Chondrocyte (in vitro differentiated cells): ENCODE measurements at regions not wholly inside any gene's neighbourhood (a gene's known extent, or its start where the extent isn't known, plus 50 kb on each side); places are given as distances from the start of the nearest gene placed in this dataset.

Experiments used
- DNase-seq: peaks from one replicate; pipeline ENCODE4 v3.0.0; 2021; ENCODE audit warnings: mixed read lengths, low spot score
- H3K27ac Mint-ChIP-seq: one replicate; pipeline ENCODE4 v1.8.0; 2021; ENCODE audit warnings: mild to moderate bottlenecking, moderate library complexity, mixed read lengths; ENCODE audit not compliant: unreplicated experiment
- H3K27me3 Mint-ChIP-seq: 2 replicates; pipeline ENCODE4 v1.8.0; 2021; ENCODE audit warnings: low read depth, mixed read lengths
- H3K36me3 Mint-ChIP-seq: 2 replicates; pipeline ENCODE4 v1.8.0; 2021; ENCODE audit warnings: low read depth, mixed read lengths
- H3K4me1 Mint-ChIP-seq: 2 replicates; pipeline ENCODE4 v1.8.0; 2021; ENCODE audit warnings: low read depth, mild to moderate bottlenecking, mixed read lengths
- H3K4me3 Mint-ChIP-seq: one replicate; pipeline ENCODE4 v1.8.0; 2021; ENCODE audit warnings: mild to moderate bottlenecking, moderate library complexity, mixed read lengths; ENCODE audit not compliant: unreplicated experiment
- H3K9me3 Mint-ChIP-seq: 2 replicates; pipeline ENCODE4 v1.8.0; 2021; ENCODE audit warnings: low read depth, mixed read lengths
- CTCF ChIP-seq: fragments of 200-600 bp; sonication (generic); IDR thresholded peaks from 2 replicates; pipeline ENCODE4 v1.5.0; 2021; ENCODE audit warnings: antibody characterized with exemption, mild to moderate bottlenecking, moderate library complexity

GRCh38 chr9:115300116-115300515 is 182.2 kb upstream of the TNC start:
- no peak for DNase-seq
- H3K4me3 Mint-ChIP-seq: no peak overlapping the region
- TF ChIP-seq CTCF: no peak
- peaks cover 2% of the 10 kb centered on the region for H3K27me3 Mint-ChIP-seq
- H3K27ac Mint-ChIP-seq: no peak overlapping the region
- H3K36me3 Mint-ChIP-seq: no peaks in the 10 kb centered on the region
- peaks cover 3% of the 10 kb centered on the region for H3K9me3 Mint-ChIP-seq
- H3K4me1 Mint-ChIP-seq: peaks cover 19% of the 10 kb centered on the region

GRCh38 chr9:115300874-115301273 is 182.9 kb upstream of the TNC start:
- peaks cover 2% of the 10 kb centered on the region for H3K27me3 Mint-ChIP-seq
- H3K4me1 Mint-ChIP-seq: peaks cover 12% of the 10 kb centered on the region
- no peaks in the 10 kb centered on the region for H3K36me3 Mint-ChIP-seq
- TF ChIP-seq CTCF: no peak
- no peak overlapping the region for H3K4me3 Mint-ChIP-seq
- DNase-seq: no peak
- peaks cover 3% of the 10 kb centered on the region for H3K9me3 Mint-ChIP-seq
- H3K27ac Mint-ChIP-seq: no peak overlapping the region

GRCh38 chr9:115301581-115301980 is 183.6 kb upstream of the TNC start:
- H3K36me3 Mint-ChIP-seq: no peaks in the 10 kb centered on the region
- H3K27me3 Mint-ChIP-seq: peaks cover 2% of the 10 kb centered on the region
- no peak for DNase-seq
- H3K9me3 Mint-ChIP-seq: peaks cover 3% of the 10 kb centered on the region
- H3K27ac Mint-ChIP-seq: no peak overlapping the region
- peaks cover 8% of the 10 kb centered on the region for H3K4me1 Mint-ChIP-seq
- no peak overlapping the region for H3K4me3 Mint-ChIP-seq
- TF ChIP-seq CTCF: no peak

- H3K4me1 Mint-ChIP-seq: peaks cover 6% of the 10 kb centered on the region
- no peak overlapping the region for H3K4me3 Mint-ChIP-seq
- TF ChIP-seq CTCF: no peak
- no peak for DNase-seq
- no peaks in the 10 kb centered on the region for H3K27me3 Mint-ChIP-seq
- H3K9me3 Mint-ChIP-seq: no peaks in the 10 kb centered on the region
- no peaks in the 10 kb centered on the region for H3K36me3 Mint-ChIP-seq
- no peak overlapping the region for H3K27ac Mint-ChIP-seq
These were observed 187.6 kb upstream of the TNC start for GRCh38 chr9:115305543-115305942.

GRCh38 chr9:115306865-115307264 is 188.9 kb upstream of the TNC start:
- H3K4me1 Mint-ChIP-seq: peaks cover 6% of the 10 kb centered on the region
- TF ChIP-seq CTCF: no peak
- no peaks in the 10 kb centered on the region for H3K36me3 Mint-ChIP-seq
- no peak for DNase-seq
- peaks cover 3% of the 10 kb centered on the region for H3K9me3 Mint-ChIP-seq
- no peak overlapping the region for H3K27ac Mint-ChIP-seq
- no peaks in the 10 kb centered on the region for H3K27me3 Mint-ChIP-seq
- H3K4me3 Mint-ChIP-seq: no peak overlapping the region
